ENCODE measurements at regions not wholly inside any gene's neighbourhood (a gene's known extent, or its start where the extent isn't known, plus 50 kb on each side); places are given as distances from the start of the nearest gene placed in this dataset.

DNA sequence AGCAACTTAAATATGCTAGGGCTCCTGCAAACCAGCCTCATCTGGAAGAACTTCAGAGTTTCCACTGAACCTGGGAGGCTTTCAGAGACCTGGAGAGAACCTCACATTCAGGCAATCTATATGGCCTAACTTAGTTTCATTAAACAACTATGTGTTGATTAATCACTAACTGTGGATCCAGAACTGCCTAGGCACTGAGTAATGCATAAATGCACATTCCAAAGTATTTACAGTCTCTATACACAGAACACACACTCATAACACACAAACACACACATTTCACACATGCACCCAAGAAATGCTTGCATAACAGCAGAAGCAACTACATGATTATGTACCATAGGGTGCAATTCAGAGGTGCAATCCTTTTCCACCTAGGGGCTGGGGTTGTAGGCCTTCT lies 552.8 kb downstream of the BCL11A start:
- DNase-seq (ENCODE audit: low read depth), result no peak
- TF ChIP-seq CTCF (IDR thresholded peaks at IDR 0.05; ENCODE audit: insufficient read depth, low read length), result no peak
- no peak overlapping the region for H3K4me3 ChIP-seq (ENCODE audit: low read depth, low read length)

GRCh38 chr2:59998324-59998723 lies 555.1 kb downstream of the BCL11A start:
- DNase-seq (ENCODE audit: low read depth), result no peak
- TF ChIP-seq CTCF (IDR thresholded peaks at IDR 0.05; ENCODE audit: insufficient read depth, low read length), result no peak
- H3K4me3 ChIP-seq (ENCODE audit: low read depth, low read length), result no peak overlapping the region

- TF ChIP-seq CTCF (IDR thresholded peaks at IDR 0.05; ENCODE audit: insufficient read depth, low read length), result no peak
- DNase-seq (ENCODE audit: low read depth), result no peak
Measured at GRCh38 chr2:59997371-59997770, 556.1 kb downstream of the BCL11A start.

GRCh38 chr2:59996855-59997254 lies 556.6 kb downstream of the BCL11A start:
- DNase-seq (ENCODE audit: low read depth), result no peak
- no peak overlapping the region for H3K4me3 ChIP-seq (ENCODE audit: low read depth, low read length)
- TF ChIP-seq CTCF (IDR thresholded peaks at IDR 0.05; ENCODE audit: insufficient read depth, low read length), result no peak

More at GRCh38 chr2:59997371-59997770, 556.1 kb downstream of the BCL11A start:
- no peak overlapping the region for H3K4me3 ChIP-seq (ENCODE audit: low read depth, low read length)

- no peak for DNase-seq (ENCODE audit: low read depth)
- H3K4me3 ChIP-seq (ENCODE audit: low read depth, low read length), result no peak overlapping the region
- no peak for TF ChIP-seq CTCF (IDR thresholded peaks at IDR 0.05; ENCODE audit: insufficient read depth, low read length)
Measured at GRCh38 chr2:59993726-59994125, 559.7 kb downstream of the BCL11A start.

DNA sequence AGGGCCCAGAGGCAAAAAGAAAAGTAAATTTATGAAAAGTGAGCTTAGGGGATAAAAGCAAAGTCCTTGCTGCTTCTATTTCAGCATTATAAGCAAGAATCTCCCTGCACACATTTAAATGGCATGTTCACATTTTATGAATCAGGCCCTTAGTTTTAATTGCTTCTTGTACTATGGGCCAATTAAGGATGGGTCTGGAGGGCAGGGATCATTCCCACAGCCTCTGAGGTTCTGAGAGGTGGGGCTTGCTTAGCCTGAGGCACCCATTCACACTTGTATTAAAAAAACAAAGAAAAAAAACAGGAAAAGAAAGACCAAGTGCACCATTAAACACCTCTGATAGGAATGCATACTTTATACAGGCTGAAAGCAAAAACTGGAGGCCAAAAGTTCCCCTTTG lies 565.1 kb downstream of the BCL11A start:
- TF ChIP-seq CTCF (IDR thresholded peaks at IDR 0.05; ENCODE audit: insufficient read depth, low read length), result no peak
- no peak overlapping the region for H3K4me3 ChIP-seq (ENCODE audit: low read depth, low read length)
- no peak for DNase-seq (ENCODE audit: low read depth)

DNA sequence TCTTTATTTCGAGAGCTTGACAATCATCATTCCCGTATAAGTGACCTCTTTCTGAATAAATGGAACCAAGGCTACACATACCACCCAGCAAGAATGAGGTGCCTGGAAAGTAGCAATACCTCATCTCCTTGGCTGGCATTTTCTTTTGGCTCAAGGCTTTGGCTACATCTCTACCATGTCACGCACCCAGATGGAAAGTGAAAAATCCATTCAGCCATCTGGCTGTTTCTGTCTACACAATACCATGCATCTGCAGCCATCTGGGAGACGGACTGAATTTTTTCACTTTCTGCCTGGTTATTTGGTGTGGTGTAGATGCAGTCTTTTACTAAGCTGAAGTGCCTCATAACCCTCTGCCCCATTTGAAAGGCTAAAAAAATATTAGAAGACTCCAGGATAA lies 566.9 kb downstream of the BCL11A start:
- DNase-seq (ENCODE audit: low read depth), result no peak
- H3K4me3 ChIP-seq (ENCODE audit: low read depth, low read length), result no peak overlapping the region
- no peak for TF ChIP-seq CTCF (IDR thresholded peaks at IDR 0.05; ENCODE audit: insufficient read depth, low read length)

All from fibroblast of the aortic adventitia (primary cell).